ENCODE measurements at regions not wholly inside any gene's neighbourhood (a gene's known extent, or its start where the extent isn't known, plus 50 kb on each side); places are given as distances from the start of the nearest gene placed in this dataset.

DNA sequence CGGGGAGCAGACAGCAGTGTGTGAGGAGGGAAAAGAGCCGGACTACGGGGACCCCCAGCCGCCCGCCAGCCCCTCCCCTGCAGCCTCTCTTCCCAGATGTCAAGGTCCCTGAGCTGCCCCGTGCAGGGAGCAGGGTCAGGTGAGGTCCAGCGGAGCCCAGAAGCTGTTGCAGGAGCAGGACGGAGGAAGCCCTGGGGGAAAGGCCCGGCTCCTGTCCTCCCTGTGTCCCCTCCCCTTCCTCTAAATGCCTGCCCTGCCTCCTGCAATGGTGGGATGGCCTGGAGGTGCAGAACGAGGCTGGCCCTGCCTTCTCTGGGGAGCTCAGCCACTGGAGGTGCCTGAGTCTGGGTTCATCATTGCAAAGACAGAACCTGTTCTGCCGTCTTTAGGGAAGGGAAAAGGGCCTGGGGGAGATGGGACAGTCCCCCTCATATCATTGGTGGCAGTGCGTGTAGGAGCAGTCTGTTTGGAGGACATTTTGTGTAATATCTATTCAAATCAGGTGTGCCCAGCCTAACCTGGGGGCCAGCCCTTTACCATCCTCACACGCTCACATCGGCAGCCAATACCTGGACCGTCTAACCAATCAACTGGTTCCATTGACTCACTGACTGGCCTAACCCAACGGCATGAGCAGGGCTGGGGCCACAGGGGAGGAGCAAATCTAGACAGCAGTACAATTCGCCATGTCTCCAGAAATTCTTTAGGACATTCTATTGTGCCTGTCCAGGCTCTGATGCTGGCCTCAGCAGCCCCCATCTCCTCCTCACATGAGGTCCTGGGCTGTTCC lies 364.1 kb upstream of the SFSWAP start:
- no peak for DNase-seq

DNA sequence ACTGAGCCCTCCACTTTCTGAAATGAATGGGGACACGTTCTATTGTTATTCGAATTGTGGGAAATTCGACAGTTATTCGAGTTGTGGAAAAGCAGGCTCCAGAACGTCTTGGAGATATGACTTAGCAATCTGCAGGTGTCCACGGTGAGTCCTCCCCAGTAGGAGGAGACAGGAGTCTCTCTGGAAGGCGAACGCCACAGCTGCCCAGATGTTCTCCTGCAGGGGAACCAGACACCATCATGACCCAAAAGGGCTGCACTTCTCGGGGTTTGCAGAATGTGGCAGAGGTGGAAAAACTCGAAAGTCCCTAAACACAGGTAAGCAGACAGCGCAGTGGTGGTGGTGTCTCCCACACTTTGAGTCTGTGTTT lies 363.6 kb upstream of the SFSWAP start:
- DNase-seq, result no peak

DNA sequence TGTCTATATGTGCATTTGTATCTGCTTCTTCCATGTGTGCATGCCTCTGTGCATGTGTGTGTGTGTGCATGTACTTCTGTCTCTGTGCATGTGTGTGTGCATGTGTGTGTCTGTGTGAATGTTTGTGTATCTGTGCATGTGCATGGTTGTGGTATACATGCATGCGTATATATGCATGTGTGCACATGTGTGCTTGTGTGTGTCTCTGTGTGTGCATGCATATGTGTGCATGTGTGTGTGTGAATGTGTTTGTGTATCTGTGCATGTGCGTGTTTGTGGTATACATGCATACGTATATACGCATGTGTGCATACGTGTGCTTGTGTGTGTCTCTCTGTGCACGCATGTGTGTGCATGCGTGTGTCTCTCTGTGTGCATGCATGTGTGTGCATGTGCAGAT lies 363.2 kb upstream of the SFSWAP start:
- DNase-seq, result no peak

DNA sequence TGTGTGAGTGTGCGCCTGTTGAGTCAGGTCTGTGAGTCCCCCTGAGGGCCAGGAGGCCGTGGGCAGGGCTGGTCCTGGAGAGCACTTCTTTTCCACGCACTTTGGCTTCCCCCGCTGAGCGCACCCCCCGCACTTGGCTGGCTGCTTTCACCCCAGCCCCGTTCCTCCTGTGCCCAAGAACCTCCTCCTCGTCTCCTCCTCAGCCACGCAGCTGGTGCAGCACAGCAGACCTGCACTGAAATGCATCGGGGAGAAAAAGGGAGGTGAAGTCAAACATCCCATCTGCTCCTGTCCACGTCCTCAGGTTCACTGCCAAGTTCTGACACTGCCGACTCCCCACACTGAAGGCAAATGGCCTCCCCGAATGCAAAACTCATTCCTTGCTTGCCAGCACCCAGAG lies 362.7 kb upstream of the SFSWAP start:
- no peak for DNase-seq

DNA sequence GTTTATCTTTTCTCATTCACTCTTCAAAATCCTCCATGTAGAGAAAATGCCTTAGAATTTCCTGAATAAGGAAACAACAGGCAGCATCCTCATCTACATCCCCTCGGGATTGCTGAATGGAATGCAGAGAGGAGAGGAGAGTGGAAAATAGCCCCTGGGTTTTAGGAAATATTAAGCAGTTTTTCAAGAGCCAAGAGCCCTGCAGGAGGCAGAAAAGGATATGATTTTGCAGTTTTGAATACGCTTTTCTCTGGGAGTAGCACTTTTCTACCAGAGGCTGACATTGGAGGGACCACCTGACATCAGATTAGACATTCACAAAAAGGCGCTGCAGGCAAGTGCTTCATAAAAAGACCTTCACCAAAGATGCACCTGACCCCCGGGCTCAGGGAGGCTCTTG lies 362.2 kb upstream of the SFSWAP start:
- DNase-seq, result no peak

DNA sequence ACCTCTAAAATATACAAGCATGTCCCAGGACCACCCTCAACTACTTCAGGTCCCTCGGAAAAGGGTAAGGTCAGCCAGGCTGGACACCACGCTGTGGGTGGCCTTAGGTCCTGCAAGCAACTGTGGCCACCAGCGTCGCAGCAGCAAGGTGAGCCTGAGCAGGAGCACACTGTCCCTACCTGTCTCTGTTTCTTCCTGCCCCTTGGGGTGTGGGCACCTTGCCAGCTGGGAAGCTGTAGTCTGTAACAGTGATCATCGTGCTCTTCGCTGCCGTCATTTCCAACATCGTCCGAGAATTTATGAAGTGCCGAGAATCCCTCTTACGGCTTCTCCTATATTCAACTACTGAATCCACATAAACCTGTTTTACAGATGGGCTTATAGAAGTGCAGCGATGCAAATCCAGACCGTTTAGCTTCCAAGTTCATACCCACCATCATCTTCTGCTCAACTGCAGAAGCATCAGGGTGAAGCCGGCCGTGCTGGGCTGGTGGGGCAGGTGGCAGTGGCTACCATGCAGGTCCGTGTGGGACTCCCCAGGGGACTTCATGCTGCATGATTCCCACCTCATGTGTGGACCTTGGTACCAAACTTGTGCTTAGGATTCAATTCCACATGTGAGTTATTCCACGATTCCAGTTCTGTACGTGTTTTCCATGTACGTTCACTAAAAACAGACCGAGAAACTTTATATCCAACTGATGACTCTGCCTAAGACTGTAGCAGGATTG lies 361.3 kb upstream of the SFSWAP start:
- no peak for DNase-seq

DNA sequence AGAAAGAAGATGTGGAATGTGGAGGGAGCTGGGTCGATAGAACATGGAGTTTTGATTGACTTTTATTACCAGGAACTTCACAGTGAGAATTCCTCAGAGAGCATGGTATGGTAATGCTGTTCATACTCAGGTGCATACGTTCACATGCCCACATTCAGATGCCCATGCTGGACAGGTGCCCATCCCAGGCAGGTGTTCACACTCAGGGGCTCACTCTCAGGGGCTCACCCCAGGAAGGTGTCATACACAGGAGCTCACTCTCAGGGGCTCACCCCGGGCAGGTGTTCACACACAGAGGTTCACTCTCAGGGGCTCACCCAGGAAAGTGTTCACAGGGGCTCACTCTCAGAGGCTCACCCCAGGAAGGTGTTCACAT lies 360.0 kb upstream of the SFSWAP start:
- no peak for DNase-seq

DNA sequence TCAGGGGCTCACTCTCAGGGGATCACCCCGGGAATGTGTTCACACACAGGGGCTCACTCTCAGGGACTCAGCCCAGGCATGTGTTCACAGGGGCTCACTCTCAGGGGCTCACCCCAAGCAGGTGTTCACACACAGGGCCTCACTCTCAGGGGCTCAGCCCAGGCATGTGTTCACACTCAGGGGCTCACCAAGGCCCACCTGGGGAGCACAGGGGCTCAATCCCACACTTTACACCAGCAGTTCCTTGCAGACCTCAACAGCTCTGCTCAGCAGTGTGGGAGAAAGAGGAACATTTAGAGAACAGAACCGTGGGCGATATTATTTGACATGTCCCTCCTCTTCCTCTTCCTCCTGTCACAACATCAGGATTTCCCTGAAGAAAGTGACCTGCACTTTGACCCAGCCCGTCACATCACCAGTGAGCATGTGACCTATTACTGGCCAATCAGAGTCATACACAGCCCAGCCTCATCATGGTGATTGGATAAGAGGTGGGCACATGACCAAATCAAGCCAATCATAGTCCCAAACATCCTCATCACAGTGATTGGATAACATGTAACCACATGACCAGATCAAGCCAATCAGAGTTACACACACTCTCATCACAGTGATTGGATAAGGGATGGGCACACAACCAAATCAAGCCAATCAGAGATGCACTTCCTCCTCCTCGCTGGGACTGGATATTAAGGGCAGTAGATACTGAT lies 359.4 kb upstream of the SFSWAP start:
- peak; percentile 83 to 89 (median 83) for DNase-seq

DNA sequence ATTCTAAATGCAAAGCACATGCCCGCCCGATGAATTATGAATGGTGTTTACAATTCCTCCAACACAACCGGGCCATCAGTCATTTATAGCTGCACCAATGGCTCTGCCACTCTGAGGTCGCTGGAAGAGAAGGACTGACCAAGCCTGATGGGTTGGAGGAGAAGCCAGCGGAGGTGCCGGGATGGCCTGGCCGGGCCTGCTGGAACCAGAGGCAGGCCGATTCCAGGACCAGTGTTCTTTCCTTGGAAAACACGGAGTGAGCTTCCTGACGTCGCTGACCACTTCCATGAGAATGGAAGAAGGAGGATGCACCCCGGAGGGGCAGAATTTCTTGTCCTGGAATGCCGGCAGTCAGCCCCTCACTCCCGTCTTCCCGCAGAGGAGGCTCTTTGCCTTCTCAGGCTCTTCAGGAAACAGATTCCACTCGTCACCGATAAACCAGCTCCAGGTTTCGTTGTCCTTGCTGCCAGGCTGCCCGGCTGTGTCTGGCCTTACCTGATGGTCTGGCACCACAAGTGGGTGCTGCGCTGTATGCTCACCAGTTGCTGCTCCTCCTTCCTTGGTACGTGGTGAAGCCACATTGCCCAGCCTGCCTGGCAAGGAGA lies 358.5 kb upstream of the SFSWAP start:
- no peak for DNase-seq

DNA sequence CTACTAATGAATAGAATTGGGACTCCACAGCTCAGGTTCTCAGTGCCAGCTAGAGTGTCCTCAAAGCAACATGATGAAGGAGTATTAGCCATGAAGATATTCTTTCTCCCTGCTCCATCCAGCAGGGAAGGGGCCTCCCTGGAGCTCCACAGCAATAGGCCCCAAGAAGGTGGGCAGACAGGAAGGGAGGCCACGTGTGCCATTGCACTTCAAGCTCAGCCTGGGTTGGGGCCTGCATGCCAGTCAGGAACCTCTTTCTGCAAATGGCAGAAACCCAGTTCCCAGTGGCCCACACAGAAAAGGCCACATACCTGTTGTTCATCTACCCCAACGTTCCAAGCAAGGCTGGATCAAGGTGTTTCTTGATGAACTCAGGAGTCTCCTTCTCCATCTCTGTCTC lies 357.5 kb upstream of the SFSWAP start:
- DNase-seq, result no peak

DNA sequence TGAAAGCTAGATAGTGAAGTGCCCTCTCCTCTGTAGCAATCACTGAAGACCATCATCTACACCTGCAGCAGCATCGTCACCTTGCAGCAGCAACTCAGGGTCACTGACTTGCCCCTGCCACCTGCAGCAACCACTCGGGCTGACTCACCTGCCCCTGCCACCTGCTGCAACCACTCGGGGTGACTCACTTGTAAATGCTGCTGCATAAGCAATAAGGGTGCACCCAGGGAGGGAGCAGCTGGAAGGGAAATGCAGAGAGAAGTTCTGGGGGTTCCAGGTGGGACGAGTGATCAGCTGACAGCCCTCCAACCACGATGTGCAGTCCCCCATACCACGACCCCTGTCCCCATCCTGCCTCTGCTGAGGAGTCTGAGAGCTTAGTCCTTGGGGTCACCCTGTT lies 357.1 kb upstream of the SFSWAP start:
- DNase-seq, result no peak

DNA sequence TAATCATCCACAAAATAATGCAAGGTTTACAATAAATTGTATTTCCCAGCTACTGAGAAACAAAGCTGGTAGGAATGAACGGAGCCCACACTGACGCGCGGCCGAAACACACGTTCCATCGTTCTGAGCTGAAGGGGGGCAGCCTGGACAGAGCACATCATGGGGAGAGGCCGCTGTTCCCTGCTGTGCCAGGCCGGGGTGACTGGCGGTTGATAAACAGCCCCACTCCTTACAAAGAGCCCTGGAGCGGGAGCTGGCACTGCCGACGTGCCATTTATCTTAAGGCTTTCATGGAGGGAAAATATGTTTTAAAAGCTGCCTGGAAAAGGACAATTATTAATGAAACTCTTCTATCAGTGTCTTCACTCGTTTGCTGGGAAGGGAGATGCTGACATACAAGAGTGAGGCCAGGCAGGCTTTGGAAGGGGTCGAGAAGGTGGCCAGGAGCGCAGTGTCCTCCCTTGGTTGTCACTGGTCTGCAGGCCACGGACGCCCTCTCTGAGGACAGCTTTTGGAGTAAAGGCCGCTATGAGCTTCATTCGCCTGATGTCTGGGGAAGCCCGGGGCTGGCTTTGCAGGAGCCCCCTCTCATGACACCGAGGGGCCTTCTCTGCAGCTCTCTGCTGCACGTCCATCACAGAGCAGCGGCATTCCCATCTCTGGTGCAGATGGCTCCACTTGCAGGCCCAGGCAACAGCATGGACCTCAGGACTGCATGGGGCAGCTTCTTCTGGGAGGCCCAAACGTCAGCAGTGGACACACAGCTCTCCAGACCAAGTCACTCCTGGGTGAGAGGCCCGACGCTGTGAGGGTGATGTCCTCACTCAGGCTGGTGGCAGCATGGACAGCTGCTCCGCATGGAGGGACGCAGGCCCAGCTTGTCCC lies 355.3 kb upstream of the SFSWAP start:
- no peak for DNase-seq

DNA sequence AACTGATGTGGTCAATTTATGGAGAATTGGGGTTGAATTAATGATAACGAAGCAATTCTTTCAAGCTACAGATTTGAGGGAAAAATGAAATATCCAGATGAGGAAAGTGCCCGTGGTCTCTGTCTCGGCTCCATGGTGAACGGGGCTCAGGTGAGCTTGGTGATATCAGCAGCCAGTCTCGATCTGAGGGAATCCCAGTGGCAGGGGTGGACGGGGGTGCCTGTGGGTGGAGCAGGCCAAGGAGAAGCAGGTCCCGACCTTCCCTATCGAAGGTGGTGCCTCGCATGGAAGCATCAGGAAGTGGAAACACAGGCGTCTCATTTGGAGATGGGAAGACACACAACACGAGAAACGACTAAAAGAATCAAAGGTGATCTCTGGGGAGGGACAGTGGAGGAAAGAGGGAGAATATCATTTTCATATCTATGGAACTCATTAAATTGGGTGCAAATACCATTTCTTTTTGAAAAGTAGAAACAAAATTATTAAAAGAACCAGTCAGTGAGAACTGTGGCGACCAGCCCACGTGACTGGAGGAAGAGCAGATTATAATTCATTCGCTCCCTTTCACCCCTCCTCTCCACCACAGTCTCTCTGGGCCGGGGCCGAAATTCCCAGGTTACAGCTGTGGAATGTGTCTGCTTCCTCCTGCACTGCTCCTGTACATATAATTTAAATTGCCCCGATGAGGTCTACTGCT lies 354.3 kb upstream of the SFSWAP start:
- no peak for DNase-seq

DNA sequence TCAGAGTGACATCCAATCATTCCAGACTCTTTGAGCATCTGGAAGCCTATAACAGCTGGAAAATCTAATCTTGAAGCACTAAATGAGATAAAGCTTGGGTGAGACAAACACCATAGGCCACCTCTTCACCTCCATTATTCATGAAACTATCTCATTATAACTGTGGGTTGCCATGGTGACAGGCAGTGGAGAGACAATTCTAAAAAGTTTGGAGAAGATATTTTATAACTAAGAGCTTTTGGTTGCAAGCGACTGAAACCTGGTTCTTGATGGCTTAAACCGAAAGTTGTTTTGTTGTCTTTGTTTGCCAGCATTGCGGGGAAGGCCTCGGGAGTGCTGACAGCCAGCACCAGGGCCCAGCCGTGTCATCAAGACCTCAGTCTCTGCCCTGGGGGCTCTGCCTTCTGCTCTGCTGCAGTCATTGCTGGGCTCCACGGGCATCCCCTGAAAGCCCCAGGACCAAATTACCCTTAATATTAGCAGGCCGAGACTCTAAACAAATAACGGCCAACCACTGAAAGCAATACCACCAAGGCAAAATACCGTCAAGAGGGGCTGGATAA lies 353.6 kb upstream of the SFSWAP start:
- DNase-seq, result no peak

DNA sequence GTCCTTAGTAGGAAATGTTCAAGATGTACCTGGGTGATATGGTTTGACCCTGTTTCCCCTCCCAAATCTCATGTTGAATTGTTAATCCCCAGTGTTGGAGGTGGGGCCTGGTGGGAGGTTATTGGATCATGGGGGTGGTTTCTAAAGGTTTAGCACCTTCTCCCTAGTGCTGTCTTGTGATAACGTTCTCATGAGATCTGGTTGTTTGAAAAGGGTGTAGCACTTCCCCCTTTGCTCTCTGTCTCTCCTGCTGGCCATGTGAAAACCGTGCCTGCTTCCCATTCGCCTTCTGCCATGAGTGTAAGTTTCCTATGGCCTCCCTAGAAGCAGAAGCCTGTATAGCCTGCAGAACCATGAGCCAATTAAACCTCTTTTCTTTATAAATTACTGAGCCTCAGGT lies 353.0 kb upstream of the SFSWAP start:
- peak in 1 of 3 donors; percentile 2 for DNase-seq

DNA sequence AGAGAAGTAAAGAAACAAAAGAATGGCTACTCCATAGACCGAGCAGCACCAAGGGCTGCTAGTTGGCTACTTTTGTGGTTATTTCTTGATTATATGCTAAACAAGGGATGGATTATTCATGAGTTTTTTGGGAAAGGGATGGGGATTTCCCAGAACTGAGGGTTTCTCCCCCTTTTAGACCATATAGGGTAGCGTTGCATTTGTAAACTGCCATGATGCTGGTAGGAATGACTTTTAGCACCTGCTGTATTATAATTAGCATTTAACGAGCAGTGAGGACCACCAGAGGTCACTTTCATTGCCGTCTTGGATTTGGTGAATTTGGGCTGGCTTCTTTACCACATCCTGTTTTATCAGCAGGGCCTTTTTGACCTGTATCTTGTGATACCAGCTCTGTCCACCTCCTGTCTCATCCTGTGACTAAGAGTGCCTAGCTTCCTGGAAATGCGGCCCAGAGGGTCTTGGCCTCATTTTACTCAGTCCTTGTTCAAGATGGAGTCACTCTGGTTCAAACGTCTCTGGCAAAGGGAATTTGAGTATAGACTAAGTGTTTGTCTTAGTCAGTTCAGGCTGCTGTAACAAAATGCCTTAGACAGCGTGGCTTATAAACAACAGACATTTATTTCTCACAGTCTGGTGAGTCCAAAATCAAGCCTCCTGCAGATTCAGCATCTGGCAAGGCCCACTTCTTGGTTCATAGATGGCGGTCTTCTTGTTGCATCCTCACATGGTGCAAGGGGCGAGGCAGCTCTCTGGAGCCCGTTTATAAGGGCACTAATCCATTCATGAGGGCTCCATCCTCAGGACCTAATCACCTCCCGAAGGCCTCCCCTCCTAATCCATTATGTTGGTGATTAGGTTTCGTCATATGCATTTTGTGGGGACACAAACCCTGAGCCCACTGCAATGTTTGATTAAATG lies 348.3 kb upstream of the SFSWAP start:
- no peak for DNase-seq

DNA sequence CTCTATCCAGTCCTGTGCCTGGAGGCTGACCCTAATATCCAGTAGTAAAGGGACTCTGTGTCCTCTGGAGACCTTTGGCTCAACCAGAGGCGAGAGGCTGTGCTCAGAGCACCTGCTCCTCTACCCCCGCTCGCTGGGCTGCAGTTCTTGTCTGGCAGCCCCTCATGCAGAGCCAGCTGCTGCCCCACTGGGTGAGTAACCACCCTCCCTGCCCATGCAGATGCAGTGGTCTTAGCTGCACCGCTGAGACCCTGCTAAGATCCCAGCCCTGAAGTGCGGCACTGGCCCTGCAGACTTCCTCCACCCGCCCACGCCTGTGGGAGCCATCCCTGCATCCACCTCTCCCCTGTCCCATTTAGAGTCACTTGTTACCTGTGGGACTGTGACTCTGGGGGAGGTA lies 347.5 kb upstream of the SFSWAP start:
- DNase-seq, result no peak

DNA sequence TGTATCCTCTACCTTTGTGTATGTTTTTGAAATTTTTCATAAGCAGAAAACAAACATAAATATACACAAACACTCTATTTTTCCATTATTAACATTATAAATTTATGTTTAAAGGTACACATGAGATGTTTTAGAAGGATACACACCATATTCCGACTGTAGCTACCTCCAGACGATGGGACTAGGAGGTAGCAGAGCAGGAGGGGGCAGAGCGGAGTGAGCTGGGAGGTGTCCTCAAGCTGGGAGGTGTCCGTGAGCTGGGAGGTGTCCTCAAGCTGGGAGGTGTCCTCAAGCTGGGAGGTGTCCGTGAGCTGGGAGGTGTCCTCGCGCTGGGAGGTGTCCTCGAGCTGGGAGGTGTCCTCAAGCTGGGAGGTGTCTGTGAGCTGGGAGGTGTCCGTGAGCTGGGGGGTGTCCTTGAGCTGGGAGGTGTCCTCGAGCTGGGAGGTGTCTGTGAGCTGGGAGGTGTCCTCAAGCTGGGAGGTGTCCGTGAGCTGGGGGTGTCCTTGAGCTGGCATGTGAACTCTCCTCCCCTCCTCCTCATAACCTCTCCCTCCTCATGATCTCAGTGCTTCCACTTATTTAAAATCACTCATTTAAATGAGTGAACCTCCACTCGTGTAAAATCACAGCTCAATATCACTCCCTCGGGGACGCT lies 346.9 kb upstream of the SFSWAP start:
- no peak for DNase-seq

DNA sequence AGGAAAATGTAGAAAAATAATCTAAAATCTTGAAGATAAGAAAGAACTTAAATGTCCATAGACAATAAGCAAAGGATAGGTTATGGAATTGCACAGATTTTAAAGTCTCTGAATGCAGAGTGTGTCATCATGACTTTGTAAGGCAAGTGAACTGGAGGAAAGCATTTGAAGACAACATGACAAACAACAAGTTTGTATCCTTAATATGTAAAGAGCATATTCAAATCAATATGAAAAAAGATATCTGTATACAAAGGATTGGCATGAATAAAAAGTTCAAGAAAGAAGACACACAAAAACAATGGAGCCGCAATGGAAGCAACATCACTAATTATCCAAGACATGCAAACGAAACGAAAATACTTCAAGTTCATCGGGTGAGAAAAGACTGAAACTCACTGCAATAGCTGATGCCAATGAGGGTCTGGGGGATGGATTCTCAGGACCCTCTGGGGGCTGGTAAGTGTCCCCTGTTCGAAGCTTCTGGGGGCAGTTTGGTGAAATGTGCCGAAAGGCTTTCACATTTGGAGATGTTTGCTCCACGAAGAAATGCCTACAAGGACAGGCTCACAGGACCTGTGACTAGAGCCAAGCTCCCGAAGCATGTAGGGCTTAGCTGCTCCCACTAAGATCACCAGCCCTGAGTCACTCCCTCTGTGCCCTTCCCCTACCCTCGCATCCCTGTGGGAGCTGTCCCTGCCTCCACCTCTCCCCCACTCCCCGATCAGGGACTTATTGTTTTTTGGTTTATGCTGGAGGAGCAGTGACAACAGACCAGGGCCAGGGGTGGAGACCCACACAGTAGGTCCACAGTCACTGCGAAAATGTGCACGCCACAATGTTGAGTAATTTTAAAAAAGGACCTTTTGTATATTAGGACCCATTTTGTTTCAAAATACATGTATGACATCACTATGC lies 345.7 kb upstream of the SFSWAP start:
- no peak for DNase-seq
